Natural killer cell (primary cell): ENCODE measurements at regions not wholly inside any gene's neighbourhood (a gene's known extent, or its start where the extent isn't known, plus 50 kb on each side); places are given as distances from the start of the nearest gene placed in this dataset.

Experiments
- ATAC-seq, 3 donors: fragments of 150-1000 bp in 2 of 3; fragments of 200-7000 bp in 1 of 3; cut with Tn5 transposase; 1 replicate in 1 of 3; 2 replicates in 2 of 3; pipeline ENCODE4 v1.10.0; 2021; ENCODE audit warnings: mild to moderate bottlenecking in 2 of 3, moderate library complexity in 2 of 3
- DNase-seq, 2 donors: peaks; one replicate each; pipeline versions ENCODE4 v3.0.0 to v3.0.0-alpha.2; 2013 to 2021; ENCODE audit warnings: mixed read lengths in 1 of 2
- H3K27ac ChIP-seq: one replicate; pipeline ENCODE4 v1.5.1; 2013; ENCODE audit warnings: mild to moderate bottlenecking, low read length
- H3K27me3 ChIP-seq: one replicate; pipeline ENCODE4 v1.6.1; 2013; ENCODE audit warnings: low read length; ENCODE audit not compliant: control insufficient read depth, insufficient read depth
- H3K36me3 ChIP-seq: one replicate; pipeline ENCODE4 v1.6.1; 2013; ENCODE audit warnings: low read length; ENCODE audit not compliant: control insufficient read depth, insufficient read depth
- H3K4me1 ChIP-seq: one replicate; pipeline ENCODE4 v1.6.1; 2013; ENCODE audit warnings: low read length; ENCODE audit not compliant: control insufficient read depth, insufficient read depth
- H3K4me3 ChIP-seq: one replicate; pipeline ENCODE4 v1.5.1; 2013; ENCODE audit warnings: low read length
- H3K9me3 ChIP-seq: one replicate; pipeline ENCODE4 v1.6.1; 2013; ENCODE audit warnings: low read length; ENCODE audit not compliant: control insufficient read depth, insufficient read depth
- H3K27ac Mint-ChIP-seq, 2 donors: one replicate each; pipeline ENCODE4 v1.8.0; 2022; ENCODE audit warnings: mild to moderate bottlenecking in 2 of 2, mixed read lengths in 2 of 2, moderate library complexity in 1 of 2
- H3K27me3 Mint-ChIP-seq, 2 donors: one replicate each; pipeline ENCODE4 v1.8.0; 2022; ENCODE audit warnings: low read depth in 2 of 2, mixed read lengths in 2 of 2
- H3K36me3 Mint-ChIP-seq: one replicate; pipeline ENCODE4 v1.8.0; 2022; ENCODE audit warnings: mixed read lengths
- H3K4me1 Mint-ChIP-seq, 2 donors: one replicate each; pipeline ENCODE4 v1.8.0; 2022; ENCODE audit warnings: mixed read lengths in 2 of 2
- H3K4me3 Mint-ChIP-seq: one replicate; pipeline ENCODE4 v1.8.0; 2022; ENCODE audit warnings: mild to moderate bottlenecking, moderate library complexity, mixed read lengths
- H3K9me3 Mint-ChIP-seq, 2 donors: one replicate each; pipeline ENCODE4 v1.8.0; 2022; ENCODE audit warnings: mixed read lengths in 2 of 2
- WGBS: methylation state at CpG from one replicate; pipeline ENCODE4 v1.1.7; 2013; ENCODE audit warnings: missing lambda C conversion rate; ENCODE audit not compliant: insufficient coverage; 5-methylcytosine and 5-hydroxymethylcytosine counted together
- intact Hi-C: fragments of 100-400 bp; cut with micrococcal nuclease; formaldehyde crosslinking; loops from one replicate; pipeline ENCODE4 v1.14.2; 2022
- TF ChIP-seq, protein P1 (sequence below): fragments of 200-600 bp; IDR thresholded peaks from one replicate; pipeline ENCODE4 v1.8.0; 2022; ENCODE audit warnings: antibody characterized with exemption

- Mint-ChIP-seq H3K4me1 (no peaks in the 10 kb centered on the region), H3K36me3 (no peaks in the 10 kb centered on the region), H3K9me3 (no peaks in the 10 kb centered on the region), H3K27me3 (peaks cover 0 to 8% of the 10 kb centered on the region in 2 donors), H3K27ac (no peak overlapping the region), H3K4me3 (no peak overlapping the region)
- Histone ChIP-seq H3K9me3 (no peaks in the 10 kb centered on the region), H3K27ac (no peak overlapping the region), H3K4me3 (no peak overlapping the region), H3K36me3 (no peaks in the 10 kb centered on the region), H3K27me3 (no peaks in the 10 kb centered on the region), H3K4me1 (no peaks in the 10 kb centered on the region)
- DNase-seq (no peak), ATAC-seq (no peak)
- WGBS: 77% methylated on average over 4 of the region's 4 CpGs
- TF ChIP-seq, protein P1, sequence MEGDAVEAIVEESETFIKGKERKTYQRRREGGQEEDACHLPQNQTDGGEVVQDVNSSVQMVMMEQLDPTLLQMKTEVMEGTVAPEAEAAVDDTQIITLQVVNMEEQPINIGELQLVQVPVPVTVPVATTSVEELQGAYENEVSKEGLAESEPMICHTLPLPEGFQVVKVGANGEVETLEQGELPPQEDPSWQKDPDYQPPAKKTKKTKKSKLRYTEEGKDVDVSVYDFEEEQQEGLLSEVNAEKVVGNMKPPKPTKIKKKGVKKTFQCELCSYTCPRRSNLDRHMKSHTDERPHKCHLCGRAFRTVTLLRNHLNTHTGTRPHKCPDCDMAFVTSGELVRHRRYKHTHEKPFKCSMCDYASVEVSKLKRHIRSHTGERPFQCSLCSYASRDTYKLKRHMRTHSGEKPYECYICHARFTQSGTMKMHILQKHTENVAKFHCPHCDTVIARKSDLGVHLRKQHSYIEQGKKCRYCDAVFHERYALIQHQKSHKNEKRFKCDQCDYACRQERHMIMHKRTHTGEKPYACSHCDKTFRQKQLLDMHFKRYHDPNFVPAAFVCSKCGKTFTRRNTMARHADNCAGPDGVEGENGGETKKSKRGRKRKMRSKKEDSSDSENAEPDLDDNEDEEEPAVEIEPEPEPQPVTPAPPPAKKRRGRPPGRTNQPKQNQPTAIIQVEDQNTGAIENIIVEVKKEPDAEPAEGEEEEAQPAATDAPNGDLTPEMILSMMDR: no peak
- intact Hi-C loops: no loop called here
Measured at GRCh38 chr2:118622913-118623312, 224.5 kb downstream of the EN1 start.

DNA sequence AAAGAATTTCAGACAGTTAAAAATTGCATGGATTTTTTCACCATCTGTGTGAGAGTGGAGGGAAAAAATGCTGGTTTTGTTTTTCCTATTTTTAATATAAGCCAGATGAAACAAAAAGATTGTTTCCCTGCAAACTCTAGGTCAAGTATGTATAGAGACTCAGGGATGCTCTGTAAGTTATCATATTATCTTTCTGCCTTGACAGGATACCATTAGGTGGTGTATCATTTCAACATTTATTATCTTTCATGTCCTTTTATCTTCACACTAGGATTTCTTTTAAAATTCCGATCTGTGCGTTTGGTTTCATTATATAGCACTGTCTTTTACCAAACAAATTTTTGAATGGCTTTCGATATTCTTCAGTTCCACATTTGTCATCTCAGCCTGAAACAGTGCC is 225.3 kb downstream of the EN1 start:
- WGBS: 80% methylated on average over 3 of the region's 3 CpGs
- no peak for ATAC-seq
- no peak overlapping the region for H3K4me3 Mint-ChIP-seq
- TF ChIP-seq, protein P1: no peak
- no peak overlapping the region for H3K27ac ChIP-seq
- H3K9me3 ChIP-seq: no peaks in the 10 kb centered on the region
- no peak for DNase-seq
- H3K27me3 Mint-ChIP-seq: peaks cover 0 to 8% of the 10 kb centered on the region in 2 donors
- H3K9me3 Mint-ChIP-seq: no peaks in the 10 kb centered on the region
- H3K36me3 Mint-ChIP-seq: no peaks in the 10 kb centered on the region
- H3K4me1 Mint-ChIP-seq: no peaks in the 10 kb centered on the region
- no peaks in the 10 kb centered on the region for H3K4me1 ChIP-seq
- H3K27ac Mint-ChIP-seq: no peak overlapping the region
- no peaks in the 10 kb centered on the region for H3K27me3 ChIP-seq
- H3K4me3 ChIP-seq: no peak overlapping the region
- no peaks in the 10 kb centered on the region for H3K36me3 ChIP-seq
- intact Hi-C loops: no loop called here

DNA sequence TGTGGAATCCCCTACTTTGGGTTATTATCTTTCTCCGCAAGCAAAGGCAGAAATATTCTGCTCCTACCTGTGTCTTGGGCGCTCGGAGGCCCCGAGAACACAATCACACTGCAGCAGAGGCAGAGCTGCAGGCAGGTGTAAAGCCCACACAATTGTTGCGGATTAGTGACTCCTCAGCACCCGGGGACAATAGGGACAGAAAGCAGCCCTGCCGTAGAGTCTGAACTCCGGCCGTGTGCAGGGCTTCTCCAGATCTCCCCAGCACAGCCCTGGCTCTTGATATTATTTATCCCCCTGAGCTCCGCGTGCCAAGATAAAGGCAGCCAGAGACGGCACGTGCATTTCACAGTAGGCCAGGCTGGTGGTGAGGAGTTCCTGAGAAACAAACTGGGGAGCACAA is 229.2 kb downstream of the EN1 start:
- H3K27me3 ChIP-seq: no peaks in the 10 kb centered on the region
- Mint-ChIP-seq H3K9me3 (no peaks in the 10 kb centered on the region), H3K27me3 (peaks cover 0 to 9% of the 10 kb centered on the region in 2 donors), H3K36me3 (no peaks in the 10 kb centered on the region), H3K4me1 (no peaks in the 10 kb centered on the region), H3K4me3 (no peak overlapping the region), H3K27ac (no peak overlapping the region)
- intact Hi-C loops: no loop called here
- TF ChIP-seq, protein P1: no peak
- H3K9me3 ChIP-seq: no peaks in the 10 kb centered on the region
- no peak overlapping the region for H3K4me3 ChIP-seq
- 88% methylated on average over 13 of the region's 13 CpGs for WGBS
- H3K27ac ChIP-seq: no peak overlapping the region
- H3K4me1 ChIP-seq: no peaks in the 10 kb centered on the region
- ATAC-seq: no peak
- no peak for DNase-seq
- no peaks in the 10 kb centered on the region for H3K36me3 ChIP-seq

DNA sequence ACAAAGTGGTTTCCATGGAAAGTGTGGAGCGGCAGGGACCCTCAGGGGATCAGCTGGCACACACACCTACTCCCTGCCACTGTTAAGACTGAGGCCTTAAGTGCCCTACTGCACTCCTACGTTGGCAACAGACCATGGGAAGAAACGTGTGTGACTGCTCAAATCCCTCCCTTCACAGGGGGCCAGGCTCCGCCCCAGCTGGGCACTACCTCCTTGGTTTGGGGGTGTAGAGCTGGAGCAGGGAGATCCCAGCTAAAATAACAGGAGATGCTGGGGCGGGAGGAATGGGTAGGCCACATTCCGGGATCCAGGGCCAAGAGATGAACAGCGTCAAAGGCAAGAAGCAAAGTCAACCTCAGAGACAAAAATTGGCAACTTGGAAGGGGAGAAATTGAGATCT is 231.0 kb downstream of the EN1 start:
- Mint-ChIP-seq H3K27me3 (peaks cover 0 to 13% of the 10 kb centered on the region in 2 donors), H3K27ac (no peak overlapping the region), H3K9me3 (no peaks in the 10 kb centered on the region), H3K4me1 (no peaks in the 10 kb centered on the region), H3K36me3 (no peaks in the 10 kb centered on the region), H3K4me3 (no peak overlapping the region)
- no peak overlapping the region for H3K4me3 ChIP-seq
- WGBS: 86% methylated on average over 5 of the region's 7 CpGs
- TF ChIP-seq, protein P1: no peak
- H3K4me1 ChIP-seq: no peaks in the 10 kb centered on the region
- ATAC-seq (no peak), DNase-seq (no peak)
- H3K27ac ChIP-seq: no peak overlapping the region
- no peaks in the 10 kb centered on the region for H3K36me3 ChIP-seq
- intact Hi-C loops: no loop called here
- H3K27me3 ChIP-seq: no peaks in the 10 kb centered on the region
- no peaks in the 10 kb centered on the region for H3K9me3 ChIP-seq
